ENCODE measurements at regions not wholly inside any gene's neighbourhood (a gene's known extent, or its start where the extent isn't known, plus 50 kb on each side); places are given as distances from the start of the nearest gene placed in this dataset.

DNA sequence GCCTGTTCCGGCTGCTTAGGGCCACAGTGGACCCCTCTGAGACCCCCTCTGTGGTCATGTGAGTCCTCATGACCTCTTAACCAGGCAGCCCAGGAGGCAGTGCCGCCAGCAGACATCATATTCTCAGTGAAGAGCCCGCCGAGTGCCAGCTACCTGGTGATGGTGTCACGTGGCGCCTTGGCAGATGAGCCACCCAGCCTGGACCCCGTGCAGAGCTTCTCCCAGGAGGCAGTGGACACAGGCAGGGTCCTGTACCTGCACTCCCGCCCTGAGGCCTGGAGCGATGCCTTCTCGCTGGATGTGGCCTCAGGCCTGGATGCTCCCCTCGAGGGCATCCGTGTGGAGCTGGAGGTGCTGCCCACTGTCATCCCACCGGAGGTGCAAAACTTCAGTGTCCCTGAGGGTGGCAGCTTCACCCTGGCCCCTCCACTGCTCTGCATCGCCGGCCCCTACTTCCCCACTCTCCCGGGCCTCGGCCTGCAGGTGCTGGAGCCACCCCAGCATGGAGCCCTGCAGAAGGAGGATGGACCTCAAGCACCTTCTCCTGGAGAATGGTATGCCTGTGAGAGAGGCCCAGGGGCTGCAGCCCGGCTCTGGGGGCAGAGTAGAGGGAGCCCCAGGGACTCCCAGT lies 176.1 kb downstream of the TBC1D2B start:
- TF ChIP-seq, protein P1, sequence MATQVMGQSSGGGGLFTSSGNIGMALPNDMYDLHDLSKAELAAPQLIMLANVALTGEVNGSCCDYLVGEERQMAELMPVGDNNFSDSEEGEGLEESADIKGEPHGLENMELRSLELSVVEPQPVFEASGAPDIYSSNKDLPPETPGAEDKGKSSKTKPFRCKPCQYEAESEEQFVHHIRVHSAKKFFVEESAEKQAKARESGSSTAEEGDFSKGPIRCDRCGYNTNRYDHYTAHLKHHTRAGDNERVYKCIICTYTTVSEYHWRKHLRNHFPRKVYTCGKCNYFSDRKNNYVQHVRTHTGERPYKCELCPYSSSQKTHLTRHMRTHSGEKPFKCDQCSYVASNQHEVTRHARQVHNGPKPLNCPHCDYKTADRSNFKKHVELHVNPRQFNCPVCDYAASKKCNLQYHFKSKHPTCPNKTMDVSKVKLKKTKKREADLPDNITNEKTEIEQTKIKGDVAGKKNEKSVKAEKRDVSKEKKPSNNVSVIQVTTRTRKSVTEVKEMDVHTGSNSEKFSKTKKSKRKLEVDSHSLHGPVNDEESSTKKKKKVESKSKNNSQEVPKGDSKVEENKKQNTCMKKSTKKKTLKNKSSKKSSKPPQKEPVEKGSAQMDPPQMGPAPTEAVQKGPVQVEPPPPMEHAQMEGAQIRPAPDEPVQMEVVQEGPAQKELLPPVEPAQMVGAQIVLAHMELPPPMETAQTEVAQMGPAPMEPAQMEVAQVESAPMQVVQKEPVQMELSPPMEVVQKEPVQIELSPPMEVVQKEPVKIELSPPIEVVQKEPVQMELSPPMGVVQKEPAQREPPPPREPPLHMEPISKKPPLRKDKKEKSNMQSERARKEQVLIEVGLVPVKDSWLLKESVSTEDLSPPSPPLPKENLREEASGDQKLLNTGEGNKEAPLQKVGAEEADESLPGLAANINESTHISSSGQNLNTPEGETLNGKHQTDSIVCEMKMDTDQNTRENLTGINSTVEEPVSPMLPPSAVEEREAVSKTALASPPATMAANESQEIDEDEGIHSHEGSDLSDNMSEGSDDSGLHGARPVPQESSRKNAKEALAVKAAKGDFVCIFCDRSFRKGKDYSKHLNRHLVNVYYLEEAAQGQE (IDR thresholded peaks at IDR 0.05; ENCODE audit: insufficient read depth in 1 of 2, low read depth in 2 of 2, low read length in 2 of 2) = no peak
- TF ChIP-seq POLR2AphosphoS5 (IDR thresholded peaks at IDR 0.05; ENCODE audit: low read depth, low read length) = no peak
- no peak for TF ChIP-seq SIN3A (IDR thresholded peaks at IDR 0.05; ENCODE audit: borderline replicate concordance, insufficient read depth, low read length)
- TF ChIP-seq TAF1 (IDR thresholded peaks at IDR 0.05; ENCODE audit: borderline replicate concordance, insufficient read depth, low read length) = no peak

All from PFSK-1 (cell line).